DMS79 (cell line): ENCODE measurements at regions not wholly inside any gene's neighbourhood (a gene's known extent, or its start where the extent isn't known, plus 50 kb on each side); places are given as distances from the start of the nearest gene placed in this dataset.
A peak's percentile ranks its signal among the peaks of the same experiment; 100 is the strongest.
"Not testable (repeated sequence)": the region's sequence is repeated elsewhere in the genome, so short reads cannot be mapped to it uniquely, and the experiment has no call there.

Experiments used
- DNase-seq: peaks from one replicate; lab custom pipeline; 2025; lab: John Stamatoyannopoulos, UW

DNA sequence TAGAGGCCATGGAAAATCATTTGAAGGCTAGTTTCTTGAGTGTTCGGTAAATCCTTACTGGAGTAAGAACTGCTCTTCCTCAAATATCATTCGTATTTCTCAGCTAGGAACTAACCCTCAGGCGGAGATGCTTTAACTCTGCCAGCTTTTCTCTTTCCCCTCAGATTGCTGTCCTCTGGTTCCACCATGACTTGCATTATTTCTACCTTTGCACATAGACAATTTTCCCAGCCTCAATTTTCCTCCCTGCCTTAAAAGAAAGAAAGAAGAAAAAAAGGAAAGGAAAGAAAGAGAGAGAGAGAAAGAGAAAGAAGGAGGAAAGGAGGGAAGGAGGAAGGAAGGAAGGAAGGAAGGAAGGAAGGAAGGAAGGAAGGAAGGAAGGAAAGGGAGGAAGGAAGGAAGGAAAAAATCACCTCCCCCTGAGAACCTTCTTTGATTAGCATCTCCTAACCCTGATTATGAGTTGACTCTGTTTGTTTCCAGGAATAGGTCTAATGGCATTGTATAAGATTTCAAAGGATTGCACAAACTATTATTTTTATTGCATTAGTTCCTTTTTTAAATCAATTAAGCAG lies 123.3 kb upstream of the FAM204A start:
- DNase-seq, result no peak

DNA sequence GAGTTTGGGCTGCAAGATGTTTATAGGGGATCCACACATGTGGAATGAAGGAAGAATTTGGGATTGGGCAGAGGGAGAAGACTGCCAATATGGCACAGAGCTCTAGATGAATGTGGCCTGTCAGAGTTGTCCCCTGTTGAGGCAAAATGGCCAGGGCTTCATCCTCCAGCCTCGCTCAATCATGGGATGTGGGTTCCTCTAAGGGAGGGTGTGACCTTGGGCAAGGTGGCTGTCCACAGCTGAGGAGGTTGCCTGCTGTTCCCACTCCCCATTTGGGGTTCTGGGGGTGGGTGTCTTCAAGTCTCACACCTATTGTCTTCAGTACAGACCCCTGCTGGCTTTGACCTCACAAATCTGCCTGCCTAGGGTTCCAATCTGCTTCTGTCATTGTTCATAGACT lies 121.6 kb upstream of the FAM204A start:
- no peak for DNase-seq

DNA sequence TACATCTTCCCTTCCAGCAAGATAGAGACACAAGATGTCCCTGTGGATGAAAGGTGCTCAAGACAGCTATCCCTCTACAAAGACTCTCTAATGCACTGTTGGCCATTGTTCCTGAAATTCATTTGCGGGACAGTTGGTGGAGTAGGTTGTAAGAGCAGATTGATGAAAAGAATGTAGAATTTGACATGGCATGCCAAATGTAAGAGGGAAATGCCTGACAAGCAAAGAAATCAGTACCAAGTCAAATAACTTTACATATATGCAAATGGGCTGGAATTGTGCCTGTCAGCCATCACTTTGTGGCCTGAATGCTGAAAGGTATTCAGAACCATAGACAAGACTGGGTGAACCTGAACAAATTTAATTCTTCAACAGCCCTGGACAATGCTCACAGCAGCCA lies 120.3 kb upstream of the FAM204A start:
- DNase-seq, result no peak

DNA sequence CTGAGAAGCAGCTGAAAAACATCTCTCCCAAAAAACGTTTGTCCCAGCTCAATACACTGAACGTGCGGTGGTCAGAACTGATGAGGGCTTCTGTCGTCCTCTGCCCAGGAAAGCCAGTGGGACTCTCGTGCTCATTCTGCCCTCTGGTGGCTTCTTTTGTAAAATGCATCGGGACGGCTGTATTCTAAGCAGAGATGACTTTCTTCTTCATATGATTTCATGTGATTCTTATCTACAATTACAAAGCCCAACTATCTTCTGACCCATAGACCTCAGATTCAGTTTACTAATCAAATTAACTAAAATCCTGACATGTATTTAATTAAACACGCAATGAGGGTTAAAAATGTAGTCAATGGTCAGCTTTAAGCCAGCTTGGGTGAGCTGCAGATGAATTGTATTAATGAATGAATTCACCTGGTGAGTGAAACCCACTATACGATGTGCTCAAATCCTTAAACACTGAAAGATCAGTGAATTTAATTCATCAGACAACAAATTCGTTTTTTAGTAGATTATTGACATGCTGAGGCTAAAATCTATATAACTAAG lies 117.6 kb upstream of the FAM204A start:
- DNase-seq, result peak; percentile 18

DNA sequence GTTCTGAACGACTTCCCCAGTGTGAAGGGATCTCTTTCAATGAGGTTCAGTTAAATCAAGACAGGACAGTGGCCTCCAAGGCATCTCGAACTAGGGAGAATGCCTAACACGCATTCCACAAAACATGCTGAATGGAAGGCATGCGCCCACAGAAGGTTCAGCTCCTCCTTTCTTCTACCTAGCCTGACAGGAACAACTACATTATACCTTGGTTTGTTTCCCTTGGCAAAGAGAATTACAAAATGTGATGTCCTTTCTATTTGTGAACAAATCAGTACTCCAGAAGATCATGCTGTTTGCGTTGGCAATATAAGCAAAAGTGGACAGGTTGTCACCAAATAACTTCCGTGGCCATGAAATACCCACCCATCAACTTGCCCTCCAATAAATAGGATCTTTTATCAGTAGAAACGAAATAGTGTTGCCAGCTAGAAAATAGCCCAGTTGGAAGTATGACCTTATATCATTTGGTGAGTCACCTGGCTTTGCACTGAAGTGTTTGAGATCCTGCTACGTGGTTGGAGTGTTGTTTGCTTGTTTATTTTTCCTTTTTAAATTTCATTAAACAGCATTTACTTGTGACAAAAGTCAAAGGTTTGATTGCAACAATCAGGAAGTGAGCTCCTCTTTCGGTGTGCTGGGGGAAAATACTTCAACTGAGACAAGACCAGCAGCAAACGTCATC lies 117.0 kb upstream of the FAM204A start:
- DNase-seq, result no peak

DNA sequence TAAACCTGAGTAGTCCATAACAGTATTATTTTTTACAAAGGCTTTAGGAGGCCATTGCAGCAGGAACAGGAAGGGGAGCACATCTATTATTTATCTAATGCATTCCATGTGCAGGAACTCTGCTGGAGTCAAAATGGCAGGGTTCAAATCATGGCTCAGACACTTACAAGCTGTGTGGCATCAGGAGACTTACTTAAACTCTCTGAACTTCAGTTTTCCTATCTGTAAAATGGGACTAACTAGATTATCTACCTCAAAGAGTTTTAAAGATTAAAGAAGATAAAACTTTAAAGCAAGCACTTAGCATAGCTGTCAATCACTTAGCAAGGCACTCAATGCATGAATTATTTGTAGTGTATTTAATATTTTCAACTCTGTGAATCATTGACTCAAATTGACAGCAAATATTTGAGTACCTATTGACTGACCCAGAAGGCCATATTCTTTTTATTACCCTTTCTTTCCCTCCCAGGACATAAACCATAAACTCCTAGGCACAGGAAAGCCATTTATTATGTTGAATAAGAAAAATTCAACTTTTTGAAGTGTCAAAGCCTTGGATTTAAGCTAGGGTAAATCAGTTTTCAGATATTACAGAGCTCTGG lies 115.8 kb upstream of the FAM204A start:
- no peak for DNase-seq

DNA sequence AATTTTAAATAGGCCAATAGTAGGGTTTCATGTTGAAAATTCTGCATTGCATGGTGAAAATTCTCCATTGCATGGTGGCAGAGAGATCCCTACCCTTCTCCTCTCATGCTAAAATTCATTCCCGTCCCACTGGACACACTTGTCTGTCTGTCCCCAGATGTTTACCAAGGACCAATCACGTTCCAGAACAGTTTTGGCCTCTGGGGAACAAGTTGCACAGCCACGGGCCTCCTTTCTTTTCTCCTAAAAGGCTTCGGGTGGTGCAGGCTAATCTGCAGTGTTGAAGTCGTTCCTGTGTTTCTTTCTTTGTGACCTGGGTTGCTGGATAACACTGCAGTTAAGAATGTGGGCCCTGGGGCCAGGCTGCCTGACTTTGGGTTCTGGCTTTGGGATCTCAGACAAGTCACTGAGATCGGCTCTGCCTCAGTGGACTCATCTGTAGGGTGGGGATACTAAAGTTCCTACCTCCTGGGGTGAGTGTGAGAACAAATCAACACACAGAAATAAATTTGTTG lies 113.1 kb upstream of the FAM204A start:
- DNase-seq, result no peak

DNA sequence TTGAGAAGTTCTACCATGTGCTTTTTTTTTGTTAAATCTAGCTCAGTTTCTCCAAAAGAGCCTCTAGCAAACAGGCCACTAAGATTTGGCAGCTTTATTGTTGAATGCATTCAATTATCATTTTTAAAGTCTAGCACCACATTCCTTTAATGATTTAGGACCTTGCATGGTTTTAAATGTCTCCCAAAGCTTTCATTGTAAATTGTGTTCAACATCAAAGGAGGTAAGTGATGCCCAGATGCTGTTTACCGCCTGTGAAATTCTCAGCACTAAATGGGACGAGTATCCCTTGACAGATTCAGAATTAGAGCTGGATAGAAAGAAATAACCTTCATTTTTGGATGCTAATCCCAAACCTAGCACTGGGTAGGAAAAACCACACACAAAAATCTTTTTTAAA lies 112.1 kb upstream of the FAM204A start:
- no peak for DNase-seq

DNA sequence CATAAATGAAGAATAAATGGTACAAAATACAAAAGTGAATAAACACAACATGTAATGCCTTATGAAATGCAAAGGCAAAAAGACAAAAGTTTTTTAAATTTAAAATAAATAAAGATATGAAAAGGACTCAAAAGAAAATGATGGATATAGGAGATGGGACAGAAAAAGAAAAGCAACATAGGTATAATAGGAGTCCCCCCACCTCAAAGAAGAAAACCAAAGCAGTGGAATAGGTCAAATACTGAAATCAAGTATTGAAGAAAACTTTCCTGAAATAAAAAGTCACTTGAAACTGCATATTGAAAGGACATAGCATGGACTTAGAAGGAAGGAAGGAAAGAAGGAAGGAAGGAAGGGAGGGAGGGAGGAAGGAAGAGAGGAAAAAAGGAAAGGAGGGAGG lies 110.0 kb upstream of the FAM204A start:
- DNase-seq, result no peak

DNA sequence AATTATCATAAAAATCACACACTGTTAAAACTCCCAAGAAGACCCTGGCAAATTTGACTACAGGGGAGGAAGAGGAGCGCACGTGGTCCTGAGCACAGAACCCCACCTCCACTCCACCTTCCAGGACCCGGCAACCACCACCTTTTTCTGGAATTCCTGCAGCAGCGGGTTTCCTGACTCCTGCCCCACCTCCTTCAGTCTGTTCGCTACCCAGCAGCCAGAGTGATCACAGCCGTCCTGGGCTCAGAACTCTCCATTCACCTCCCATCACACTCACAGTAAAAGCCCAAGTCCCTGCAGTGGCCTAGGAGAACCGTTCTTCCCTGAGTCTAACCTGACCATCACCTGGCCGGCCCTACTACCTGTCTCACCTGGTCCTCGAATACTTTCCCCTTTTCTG lies 107.4 kb upstream of the FAM204A start:
- DNase-seq, result no peak

DNA sequence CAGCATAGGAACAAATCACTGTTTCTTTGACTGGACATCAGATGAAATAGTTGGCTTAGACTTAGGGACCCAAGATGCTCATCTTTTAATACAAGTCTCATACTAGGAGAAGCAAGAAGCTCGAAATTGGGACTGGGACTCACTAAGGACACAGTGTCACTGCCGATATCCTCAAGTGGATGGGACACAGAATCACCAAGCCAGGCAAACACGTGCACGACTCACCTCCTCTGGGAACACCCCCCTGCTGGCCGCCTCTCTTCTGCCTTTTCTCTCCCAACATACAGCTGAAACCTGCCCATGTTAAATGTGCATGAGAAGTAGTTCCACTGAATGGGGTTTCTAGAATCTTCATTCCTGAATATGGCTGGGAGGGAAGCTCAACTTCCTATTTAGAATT lies 106.6 kb upstream of the FAM204A start:
- no peak for DNase-seq

DNA sequence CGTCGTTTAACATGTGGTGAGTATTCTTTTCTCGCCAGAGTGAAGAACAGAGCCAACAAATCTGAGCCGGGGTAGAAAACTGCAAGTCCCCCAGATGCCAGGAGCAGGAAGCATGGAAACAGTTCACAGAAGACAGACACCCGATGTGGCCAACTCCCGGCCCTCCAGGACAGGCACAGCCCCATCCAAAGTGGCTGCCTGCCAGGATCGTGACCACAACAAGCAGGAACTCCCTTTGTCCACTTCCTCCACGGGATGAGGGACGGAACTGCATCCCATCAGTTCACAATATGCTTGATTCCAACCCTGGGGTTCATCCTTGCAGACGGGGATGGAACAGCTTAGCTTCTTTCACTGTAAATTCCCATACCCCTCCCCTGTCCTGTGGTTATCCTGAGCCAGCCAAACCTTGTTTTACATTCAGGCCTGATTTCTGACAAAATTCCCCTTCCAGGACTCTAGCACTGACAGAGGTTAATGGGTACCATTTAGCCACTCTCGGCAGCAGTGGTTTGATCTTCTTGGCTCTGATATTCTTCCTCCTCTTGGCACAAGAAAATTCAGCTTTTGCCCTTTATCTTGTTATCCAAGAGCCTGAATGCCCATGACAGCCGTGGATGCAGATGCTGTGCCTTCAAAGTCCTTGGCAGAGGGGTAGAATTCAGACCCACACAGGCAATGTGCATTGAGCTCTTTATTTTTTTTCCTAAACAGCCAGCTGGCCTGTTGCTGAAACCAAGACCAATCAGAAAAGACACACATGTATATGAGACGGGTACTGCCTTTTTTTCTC lies 105.5 kb upstream of the FAM204A start:
- no peak for DNase-seq

DNA sequence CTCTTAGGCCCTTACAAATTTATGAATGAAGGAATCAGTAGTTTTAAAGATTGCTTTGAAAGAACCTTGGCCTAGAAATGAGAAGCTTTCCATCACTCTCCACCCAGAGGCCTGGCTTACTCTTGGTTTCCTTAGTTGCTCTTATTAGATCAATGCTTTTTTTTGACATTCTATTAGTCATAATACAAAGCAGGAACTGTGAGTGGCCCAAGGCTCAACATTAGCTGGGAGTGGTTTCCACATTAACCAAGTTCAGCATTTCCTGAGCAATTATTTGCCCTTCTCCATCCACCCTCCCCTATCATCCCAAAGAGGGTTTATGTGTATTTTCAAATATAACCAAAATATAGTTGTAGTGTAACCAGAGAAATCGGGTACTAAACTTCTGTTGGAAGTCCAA lies 103.4 kb upstream of the FAM204A start:
- no peak for DNase-seq

DNA sequence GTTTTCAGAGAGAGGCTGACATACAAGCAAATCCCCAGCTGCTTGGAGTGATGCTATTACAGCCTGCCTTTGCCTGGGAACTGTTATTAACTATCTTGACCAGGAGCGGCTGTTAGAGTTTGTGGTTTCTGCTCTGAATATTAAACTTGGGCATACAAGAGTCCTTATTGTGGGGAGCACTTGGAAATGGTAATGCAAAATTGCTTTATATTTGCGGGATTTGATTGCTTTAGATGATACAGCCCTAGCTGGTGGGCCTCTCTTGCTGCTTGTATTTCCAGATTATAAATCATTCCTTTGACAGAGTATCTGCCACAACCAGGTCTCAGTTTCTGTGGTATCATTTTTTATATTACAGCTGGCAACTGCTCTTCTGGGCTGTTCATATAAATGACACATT lies 101.9 kb upstream of the FAM204A start:
- peak; percentile 42 for DNase-seq

DNA sequence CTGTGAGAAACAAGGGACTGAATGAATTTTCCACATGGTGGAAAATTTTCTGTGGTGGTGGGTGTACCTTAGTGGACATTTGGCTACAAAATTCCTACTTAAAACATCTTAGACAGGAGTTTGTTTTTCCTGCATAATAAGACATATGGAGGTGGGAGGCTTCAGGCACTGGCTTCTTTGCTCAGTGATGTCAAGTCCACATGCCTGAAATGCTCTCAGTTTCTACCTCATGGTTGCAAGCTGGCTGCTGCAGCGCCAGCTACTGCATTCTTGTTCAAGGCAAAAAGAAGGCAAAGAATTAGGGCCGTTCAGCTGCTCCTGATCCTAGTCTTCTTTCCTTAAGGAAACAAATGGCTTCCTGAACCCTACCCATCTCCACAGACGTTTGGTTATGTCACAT lies 99.9 kb upstream of the FAM204A start:
- DNase-seq, result no peak

DNA sequence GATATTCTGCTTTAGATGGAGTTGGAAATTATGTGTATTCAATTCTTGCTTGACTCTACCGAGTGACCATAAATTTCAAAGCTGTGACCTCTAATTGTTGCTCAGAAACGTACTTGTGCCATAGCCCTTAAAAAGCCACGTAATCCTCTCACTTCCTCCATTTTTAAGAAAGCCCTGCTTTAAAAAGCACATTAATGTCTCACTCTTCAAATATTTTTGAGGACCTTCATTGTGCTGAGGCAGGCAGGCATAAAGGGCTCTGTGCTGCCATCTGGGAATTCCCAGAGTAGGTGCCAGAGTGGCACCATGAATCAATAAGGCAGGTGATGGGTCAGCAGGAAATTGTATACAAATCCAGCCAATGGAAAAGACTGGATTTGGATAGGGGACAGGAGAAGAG lies 97.7 kb upstream of the FAM204A start:
- DNase-seq, result peak; percentile 20

DNA sequence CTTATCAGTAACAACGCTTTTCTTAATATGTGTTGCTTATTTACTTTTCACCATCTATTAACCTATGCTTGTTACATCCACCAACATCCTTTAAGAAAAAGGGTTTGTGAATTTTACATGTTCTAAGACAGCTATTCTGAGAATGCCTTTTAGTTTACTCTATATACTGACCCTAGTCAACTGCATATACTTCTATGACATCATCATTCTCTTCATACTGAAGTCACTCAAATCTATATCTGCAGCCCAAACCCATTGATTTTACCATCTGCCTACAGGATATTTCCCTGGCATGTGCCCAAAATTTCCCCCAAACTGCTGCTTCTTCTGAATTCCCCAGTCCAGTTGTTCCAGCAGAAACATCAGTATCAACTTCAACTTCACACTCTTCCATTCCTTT lies 94.6 kb upstream of the FAM204A start:
- no peak for DNase-seq

DNA sequence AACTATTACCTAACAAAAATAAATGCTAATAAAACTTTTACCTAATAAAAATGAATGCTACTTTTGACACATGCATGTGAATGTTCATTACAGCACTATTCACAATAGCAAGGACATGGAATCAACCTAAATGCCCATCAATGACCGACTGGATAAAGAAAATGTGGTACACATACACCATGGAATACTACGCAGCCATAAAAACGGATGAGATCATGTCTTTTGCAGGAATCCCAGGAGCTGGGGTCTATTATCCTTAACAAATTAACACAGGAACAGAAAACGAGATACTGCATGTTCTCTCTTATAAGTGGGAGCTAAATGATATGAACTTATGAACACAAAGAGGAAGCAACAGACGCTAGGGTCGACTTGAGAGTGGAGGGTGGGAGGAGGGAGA lies 88.1 kb upstream of the FAM204A start:
- DNase-seq, result no peak

DNA sequence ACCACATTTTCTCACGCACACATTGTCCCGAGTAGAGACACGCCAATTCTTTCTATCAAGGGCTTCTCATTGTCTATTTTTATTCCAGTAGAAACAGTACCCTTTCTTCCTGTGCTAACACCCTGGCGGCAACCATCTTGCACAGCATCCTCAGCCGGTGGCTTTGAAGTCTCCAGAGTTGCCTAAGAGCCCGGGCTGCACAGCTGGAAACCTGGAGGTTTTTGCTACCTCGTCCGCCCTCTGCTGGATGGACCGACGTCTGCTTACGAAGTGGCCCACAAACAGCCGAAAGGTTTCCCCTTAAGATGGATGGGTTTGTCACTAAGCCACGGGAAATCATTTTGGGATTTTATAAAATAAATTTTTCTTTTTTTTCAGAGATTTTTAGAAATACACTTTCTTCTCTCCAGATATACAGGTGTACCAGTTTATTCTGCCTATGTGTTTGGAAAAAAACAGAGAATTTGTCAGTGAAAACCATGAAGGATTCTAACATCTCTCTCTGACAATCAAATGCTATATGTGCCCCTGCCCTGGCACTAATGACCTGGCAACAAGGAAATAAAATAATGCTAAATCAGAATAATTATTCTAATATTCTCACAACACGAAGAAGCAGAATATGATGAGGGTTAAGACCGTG lies 81.8 kb upstream of the FAM204A start:
- DNase-seq, result no peak

DNA sequence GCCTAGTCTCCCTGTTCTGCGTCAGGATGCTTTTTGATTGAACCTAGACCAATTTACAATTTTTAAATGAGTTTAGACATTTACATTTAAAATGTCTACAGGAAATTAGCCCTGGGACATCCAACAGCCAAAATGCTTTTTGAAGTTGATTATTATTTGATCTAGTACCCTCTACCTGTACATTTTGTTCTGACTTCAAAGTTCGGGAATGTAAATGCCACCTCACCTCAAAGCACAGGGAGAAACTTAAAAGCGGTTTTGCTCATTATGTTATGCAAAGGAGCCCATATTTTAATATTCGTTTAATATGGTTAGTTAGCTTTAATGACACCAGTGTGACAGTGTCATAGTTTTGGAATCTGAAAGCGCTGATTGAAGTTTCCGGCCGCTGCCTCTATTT lies 80.1 kb upstream of the FAM204A start:
- DNase-seq, result no peak

DNA sequence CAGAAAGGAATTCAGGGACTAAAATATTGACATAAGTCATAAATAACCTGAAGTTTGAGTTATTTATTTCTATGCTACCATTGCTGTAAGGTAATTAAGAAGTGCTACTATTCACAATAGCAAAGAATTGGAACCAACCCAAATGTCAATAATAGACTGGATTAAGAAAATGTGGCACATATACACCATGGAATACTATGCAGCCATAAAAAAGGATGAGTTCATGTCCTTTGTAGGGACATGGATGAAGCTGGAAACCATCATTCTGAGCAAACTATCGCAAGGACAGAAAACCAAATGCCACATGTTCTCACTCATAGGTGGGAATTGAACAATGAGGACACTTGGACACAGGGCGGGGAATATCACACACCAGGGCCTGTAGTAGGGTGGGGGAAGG lies 77.9 kb upstream of the FAM204A start:
- DNase-seq, result not testable (repeated sequence)

DNA sequence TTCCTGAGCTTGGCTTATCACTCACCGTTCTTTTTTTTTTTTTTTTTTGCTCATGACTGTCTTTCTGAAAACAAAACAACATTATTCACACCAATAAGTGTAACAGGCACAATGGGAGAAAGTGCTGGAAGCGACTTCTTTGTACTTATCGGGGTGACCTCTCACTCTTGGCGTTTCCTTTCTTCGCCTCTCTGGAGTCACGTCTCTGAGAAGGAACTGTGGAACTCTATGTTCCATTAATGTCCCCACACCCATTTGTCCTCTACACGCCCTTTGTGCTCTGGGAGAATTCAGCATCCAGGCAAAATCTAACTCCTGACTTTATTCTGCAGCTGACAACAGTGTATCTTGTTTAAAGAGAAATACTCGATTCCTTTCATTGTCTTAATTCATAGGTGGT lies 70.8 kb upstream of the FAM204A start:
- DNase-seq, result no peak
